ENCODE measurements at regions not wholly inside any gene's neighbourhood (a gene's known extent, or its start where the extent isn't known, plus 50 kb on each side); places are given as distances from the start of the nearest gene placed in this dataset.
"Not testable (repeated sequence)": the region's sequence is repeated elsewhere in the genome, so short reads cannot be mapped to it uniquely, and the experiment has no call there.

DNA sequence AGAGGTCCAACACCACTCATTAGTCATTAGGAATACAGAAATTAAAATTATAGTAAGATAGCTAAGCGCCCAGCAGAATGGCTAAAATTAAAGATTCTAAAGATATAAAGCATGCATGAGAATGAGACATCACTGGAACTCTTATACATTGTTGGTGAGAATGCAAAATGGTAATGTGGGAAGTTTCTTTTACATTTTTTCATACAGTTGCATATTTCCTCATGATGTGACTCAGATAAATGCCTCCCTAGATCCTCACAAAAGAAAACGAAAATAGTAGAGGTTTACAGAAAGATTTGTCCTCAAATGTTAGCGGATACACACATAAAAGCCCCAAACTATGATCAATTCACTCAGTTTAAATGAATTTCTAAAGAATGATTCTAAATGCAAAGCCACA, 633.7 kb upstream of the GJE1 start:
- DNase-seq (ENCODE audit: low read depth): no peak

DNA sequence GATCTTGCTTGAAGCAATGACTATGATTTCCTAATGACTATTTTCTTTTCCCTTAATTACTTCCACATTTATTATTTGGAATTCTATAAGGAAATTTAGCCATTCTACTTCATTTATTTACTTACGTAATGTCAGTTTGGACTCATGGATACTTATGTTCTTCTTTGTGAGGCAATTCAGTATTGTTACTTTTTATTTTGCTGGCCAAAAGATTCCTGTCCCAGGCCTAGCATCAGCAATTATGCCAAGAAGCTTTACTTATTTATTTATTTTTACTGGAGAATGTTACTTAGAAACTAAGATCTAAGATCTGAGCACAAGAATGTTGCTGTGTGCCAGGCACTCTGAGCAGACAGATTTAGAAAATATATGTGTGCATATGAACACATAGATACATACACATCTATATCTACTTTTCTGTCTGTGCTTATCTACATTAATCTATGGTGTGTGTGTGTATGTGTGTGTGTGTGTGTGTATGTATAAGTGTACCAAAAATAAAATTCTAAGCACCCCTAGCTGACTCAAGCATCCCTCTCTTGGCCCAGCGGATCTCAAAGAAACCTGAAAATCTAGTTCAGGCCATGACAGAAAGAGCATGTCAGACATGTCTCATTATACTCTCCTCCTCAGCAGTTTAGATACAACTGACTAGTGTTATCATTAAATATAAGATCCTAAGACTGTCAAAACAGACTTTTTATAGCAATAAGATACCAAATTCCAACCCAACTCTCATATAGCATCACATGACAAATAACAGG, 640.0 kb upstream of the GJE1 start:
- no peak for DNase-seq (ENCODE audit: low read depth)

DNA sequence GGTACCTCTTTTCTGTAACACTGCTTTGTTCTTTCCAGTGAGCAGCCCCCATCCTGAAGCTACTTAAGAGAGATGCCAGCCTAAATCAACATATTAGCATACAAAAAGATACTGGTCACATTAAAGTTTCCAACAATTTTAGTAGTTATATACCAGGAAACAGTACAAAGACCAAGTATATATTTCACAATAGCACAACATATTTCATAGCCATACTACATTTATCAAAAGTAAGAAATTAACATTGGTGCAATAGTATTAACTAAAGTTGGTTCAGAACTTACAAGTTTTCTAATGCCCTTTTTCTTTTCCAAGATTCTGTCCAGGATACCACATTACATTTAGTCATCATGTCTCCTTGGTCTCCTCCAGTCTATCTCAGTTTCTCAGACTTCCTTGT, 641.0 kb upstream of the GJE1 start:
- DNase-seq (ENCODE audit: low read depth): no peak

DNA sequence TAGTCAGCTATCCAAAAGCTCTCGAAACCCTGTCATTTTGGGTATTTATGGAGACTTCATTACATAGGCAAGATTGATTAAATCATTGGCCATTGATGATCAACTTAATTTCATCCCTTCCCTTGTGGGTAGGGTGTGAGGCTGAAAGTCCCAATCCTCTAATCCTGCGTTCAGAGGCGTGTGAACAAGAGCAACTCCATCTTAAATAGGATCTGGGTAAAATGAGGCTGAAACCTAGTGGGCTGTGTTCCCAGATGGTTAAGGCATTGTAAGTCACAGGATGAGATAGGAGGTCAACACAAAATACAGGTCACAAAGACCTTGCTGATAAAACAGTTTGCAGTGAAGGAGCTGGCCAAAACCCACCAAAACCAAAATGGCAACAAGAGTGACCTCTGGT, 641.7 kb upstream of the GJE1 start:
- no peak for DNase-seq (ENCODE audit: low read depth)

DNA sequence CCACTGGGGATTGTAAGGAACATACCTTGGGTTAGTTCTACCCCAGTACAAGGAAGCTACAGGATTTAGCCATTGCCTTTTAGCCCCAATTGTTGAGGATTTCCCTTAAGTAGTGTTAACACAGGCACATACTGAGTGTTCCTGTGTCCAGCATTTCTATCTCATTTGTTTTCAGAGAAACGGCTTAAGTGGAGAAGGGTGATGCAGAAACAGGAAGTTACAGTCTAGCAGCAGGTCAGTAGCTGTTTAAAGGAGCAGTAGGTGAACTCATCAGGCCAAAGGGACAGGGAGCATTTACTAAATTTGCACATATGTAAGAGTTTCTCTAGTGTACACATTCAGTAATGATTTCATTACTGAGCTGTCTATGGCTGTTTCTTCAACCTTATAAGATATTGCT, 644.2 kb upstream of the GJE1 start:
- DNase-seq (ENCODE audit: low read depth): no peak

DNA sequence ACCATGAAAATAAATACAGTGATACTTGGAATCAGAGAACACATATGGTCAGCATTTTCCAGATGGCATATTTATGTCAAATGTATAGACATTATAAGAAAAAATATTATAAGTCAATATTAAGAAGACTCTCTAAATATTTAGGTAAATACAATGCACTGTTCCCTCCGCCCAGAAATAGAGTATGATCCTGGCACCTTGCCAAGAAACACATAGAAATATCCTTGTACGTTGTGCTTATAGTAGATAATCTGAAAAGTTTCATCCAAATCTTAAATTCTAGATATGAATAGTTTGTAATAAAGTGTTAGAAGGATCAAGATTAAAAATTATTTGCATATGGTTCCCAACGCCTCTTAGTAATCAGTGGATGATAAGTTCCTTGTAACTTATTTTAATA, 645.8 kb upstream of the GJE1 start:
- no peak for DNase-seq (ENCODE audit: low read depth)

DNA sequence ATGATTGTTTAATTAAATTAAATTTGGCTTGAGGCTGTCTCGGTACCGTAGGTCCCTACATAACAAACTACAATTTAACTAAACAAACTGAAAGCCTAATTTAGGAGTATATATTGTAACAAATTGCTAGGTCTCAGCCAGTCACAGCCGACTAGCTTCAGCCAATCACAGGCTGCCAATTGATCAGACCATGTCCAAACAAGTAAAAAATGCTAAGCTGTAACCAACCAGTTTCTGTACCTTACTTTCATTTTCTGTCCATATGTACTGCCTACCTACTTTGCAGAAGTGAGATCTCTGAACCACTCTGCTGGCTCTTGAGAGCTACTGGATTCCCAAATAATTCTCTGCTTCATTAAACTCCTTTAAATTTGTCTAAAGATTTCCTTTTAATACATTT, 648.0 kb upstream of the GJE1 start:
- DNase-seq (ENCODE audit: low read depth): no peak

DNA sequence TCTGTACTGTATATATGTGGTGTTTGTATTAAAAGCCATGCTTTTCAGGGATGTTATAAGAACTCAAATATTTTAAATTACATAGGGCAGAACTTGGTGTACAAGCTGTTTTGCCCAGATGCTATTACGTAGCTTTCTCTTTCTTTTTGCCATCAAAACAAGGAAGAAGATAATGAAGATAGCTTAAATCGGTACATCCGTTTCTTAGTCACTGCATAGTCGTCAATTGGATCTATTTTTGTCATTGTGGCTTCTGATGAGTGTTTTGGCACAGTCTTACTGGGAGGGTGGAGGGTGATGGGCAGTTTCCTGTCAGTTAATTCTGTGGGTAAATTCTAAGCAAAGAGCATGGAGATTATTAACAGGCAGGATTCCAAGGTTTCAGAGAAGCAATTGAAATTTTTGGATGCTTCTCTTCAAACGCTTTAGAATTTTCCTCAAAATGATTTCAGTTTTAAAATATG, 649.1 kb upstream of the GJE1 start:
- DNase-seq (ENCODE audit: low read depth): peak; percentile 37

DNA sequence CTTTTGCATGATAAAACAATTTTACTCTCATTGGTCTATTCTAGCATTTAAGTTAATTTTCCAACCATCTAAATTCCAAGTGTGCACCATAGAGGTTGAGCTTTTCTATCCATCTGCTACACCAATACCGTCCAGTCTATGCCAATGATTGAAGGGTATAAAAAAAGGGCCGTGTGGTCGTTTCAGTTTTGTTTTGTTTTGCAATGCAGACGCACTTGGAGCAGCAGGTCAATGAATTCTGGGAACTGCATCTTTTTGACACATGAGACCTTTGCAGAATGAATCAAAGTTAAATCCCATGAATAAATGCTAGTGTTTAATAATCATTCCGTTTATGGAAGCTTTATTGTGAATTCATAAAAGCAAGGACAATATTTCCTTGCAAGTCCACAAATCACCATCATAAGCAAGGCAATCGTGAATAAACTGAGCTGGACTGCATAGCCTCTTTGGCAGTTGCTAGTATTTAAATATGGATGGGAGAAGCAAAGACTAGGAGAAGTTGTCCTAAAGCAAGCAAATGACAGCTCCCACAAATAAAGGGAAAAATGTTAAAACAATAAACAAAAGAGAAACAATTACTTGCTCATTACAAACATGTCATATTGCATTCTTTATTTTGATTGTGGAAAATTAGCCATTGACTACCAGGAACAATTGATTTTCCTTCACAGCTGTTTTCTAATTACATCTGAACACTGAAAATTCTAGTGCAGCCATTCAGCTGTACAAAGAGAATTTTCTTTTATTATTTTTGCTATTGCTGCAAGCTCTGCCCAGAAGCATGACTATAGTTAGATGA, 649.7 kb upstream of the GJE1 start:
- no peak for DNase-seq (ENCODE audit: low read depth)

DNA sequence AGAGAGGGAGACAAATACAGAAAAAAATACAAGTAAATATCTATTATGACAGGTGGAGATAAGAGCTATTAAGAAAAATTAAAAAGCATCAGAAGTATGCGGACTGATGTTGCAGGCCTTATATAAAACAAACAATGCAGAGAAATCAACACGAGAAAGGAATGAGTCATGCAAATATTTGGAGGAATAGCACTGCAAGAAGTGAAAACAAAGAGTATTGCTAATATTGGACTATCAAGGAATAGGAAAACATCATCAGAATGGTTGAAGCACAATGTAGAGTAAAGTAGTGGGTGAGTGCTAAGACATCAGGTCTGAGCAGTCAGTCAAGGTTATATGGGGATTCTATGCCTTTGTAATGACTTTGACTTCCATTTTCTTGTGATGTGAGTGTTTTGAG, 657.5 kb upstream of the GJE1 start:
- DNase-seq (ENCODE audit: low read depth): no peak

DNA sequence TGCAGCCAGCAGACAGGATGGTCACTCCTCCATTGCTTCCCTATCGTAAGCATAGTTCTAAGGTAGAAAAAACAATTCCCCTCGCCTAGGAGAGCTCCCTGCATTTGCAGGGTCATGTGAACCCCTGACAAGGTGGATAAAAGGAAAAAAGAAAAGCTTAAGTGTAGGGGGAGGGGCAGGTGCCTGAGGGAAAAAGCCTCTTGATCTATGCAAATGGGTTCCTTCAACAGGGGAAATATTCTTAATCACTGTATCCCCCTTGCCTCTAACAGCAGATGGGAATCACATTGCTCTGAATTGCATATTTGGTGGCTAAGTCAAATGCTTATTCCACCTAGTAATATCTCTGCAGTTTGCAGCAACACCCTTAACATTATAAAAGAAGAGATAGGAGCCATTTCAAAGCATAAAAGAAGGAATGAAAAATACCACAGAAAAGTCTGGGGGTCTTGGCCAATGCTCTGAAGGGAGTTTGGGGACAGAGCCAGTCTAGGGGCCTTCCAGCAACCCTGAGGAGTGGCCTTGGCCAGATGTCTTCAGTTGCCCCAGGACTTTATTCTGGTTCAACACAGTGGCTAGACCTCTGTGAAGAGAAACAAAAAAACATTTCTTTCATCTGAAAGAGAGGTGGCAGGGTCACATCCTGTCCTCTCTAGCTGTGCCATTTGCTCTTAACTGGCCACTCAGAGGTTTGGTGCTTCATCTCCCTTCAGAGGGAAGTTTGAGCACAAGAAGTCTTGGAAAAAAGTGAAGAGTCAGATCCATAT, 660.4 kb upstream of the GJE1 start:
- DNase-seq (ENCODE audit: low read depth): no peak

DNA sequence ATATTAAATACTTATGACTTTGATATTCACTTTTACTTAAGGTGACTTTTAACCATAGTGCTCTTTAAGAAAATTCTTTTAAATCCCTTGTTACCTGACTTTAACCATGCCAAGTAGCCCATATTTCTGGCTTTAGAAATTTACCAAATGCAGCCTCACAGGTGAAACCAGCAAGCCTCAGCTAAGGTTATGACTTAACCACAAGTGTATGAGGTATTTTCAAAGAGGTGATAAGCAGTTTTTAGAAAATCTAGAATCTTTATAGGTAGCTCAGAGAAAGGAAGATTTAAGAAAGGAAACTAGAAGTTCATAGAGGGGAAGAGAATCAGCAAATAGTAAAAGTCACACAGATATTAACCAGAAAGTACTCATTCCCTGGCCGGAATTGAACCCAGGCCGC, 661.9 kb upstream of the GJE1 start:
- no peak for DNase-seq (ENCODE audit: low read depth)

DNA sequence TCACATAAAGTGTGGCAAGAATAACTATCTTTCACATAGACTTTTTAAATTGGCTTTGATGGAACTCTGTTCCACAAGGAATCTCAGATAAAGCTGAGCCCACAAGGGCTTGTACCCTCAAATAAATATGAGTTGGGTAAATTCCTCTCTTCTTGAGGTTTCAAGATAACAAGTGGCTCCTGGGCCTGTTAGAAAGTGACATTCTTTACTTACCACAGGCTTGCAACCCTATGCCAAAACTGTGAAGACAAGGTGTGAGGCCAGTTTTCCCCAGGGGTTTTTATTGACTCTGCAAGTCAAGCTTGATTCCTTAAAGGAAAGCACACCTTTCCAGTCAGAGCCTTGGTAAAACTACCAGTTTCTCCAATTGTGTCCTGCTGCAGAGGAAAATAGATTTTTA, 664.8 kb upstream of the GJE1 start:
- no peak for DNase-seq (ENCODE audit: low read depth)

DNA sequence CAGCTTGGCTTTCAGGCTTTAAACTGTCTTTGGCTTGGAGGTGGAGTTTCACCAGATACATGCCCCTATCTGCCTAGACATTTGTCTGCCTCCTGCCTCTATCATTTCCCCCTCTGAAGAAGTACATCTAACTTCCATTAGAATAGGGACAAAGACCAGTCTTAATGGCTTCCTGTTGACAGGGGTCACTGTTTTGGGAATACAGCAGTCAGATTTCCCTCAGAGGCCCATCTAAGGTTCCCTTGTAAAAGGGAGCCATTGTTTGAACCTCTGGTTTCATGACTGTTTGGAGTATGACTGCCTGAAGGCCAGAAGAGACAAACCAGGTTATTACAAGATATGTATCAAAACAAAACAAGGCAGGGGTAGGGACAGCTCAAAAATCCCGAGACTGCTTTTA, 665.7 kb upstream of the GJE1 start:
- DNase-seq (ENCODE audit: low read depth): no peak

DNA sequence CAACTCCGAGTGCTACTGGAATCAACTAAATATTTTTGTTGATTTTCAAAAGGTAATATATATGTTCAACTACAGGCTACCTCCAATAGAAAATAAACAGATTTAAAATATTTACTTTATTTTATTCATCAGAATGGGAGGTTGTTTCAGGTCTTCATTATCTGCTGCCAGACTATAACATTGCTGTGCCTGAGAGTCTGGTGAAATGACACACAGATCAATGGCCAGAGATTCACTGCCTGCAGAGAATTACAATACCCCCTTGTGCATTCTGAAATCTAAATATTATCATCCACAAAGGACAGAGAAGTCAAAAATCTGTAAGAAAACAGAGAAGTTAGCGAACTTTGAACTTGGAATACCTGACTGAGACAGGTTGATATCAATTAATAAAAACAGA, 667.8 kb upstream of the GJE1 start:
- DNase-seq (ENCODE audit: low read depth): no peak

DNA sequence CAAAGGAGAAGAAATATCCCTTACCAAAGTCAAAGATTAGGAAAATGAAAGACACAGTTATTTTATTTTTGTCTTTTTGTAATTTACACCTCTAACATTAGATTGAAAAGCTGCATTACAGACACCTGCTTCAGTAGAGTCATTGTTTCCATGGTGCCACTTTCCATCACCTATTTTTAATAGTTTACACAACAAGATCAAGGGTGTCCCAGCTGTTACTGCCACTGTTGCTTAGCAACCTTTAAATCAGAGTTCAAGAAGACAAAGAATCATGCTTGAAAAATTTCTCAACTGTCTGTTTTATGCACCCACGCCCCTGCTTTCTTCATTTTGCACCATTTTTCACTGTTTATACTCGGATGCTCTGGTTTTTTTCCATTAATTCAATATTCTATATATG, 668.2 kb upstream of the GJE1 start:
- DNase-seq (ENCODE audit: low read depth): no peak

DNA sequence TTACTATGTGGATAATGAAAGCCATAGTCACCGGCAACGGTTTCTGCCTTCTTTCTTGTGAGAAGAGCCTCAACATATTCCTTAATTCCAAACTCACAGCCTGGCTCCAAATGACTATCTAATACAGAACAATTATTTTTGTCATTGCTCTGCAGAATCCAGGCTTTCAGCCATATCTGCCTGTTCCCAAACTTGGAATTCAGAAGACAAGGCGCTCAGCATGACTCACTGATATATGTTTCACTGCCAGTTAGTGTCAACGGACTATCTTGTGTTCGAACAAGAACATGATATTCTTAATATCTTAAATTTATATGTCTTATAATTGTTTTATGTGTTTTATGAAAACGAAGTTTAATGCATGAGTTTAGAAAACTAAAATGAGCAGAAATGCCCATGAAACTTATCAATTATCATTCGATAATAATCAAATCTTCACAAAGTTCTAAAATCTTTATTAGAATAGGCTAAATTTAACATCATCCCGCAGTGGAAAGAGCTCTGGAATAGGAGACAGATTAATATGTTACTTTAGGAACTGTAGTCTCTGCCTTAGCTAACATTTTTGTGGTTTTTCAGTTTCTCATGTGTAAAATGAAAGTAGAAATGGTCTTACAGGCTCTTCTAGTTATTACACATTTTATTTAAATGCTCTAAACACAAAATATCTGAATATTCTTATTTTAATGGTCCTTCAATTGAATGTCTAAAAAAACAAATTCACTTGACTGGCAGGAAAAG, 669.3 kb upstream of the GJE1 start:
- no peak for DNase-seq (ENCODE audit: low read depth)

DNA sequence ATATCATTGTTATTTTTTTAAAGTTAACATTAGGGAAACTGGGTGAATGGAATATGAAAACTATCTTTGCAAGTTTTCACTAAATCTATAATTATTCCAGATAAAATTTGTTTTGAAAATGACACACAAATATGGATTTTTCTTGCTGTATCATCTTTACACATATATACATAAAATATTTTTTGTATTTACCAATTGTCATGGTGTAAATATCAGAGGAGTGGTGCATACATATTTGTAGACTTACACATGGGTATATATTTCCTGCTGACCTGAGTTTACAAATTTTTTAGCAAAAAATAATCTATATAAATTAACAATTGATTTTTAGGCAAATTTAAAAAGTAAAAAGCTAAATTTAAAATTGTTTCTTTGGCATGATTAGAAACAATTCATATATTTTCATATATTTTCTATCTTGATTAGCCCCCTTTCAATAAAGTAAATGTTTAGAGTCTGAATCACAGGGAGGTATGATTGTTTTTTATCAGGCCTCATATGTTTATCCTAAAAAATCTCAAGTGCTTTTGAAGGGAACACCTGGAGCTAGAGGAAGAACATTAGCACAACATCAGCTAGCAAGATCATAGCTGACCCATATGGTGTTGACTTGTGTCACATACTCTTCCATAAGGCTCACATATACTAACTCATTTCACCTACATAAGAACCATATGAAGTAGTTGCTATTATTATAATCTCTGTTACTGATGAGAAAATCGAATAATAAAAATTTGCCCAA, 671.8 kb upstream of the GJE1 start:
- no peak for DNase-seq (ENCODE audit: low read depth)

DNA sequence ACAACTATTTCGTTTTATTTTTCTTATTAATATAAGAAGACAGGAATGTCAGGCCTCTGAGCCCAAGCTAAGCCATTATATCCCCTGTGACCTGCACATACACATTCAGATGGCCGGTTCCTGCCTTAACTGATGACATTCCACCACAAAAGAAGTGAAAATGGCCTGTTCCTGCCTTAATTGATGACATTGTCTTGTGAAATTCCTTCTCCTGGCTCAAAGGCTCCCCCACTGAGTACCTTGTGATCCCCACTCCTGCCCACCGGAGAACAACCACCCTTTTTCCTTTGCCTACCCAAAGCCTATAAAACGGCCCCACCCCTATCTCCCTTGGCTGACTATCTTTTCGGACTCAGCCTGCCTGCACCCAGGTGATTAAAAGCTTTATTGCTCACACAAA, 672.5 kb upstream of the GJE1 start:
- not testable (repeated sequence) for DNase-seq (ENCODE audit: low read depth)

DNA sequence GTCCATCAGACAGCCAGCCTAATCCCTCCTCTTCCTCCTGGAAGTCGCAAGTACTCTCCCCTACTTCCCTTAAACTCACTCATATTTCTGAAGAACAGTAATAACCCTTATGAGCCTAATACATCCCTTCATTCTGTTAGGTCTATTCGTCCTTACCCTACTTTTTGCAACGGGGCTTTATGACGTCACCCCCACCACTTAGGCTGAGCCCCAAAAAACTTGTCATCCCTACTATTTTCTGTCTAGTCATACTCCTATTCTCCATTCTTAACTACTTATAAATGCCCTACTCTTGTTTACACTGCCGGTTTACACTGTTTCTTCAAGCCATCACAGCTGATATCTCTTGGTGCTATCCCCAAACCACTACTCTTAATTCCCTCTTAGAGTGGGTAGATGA, 674.7 kb upstream of the GJE1 start:
- not testable (repeated sequence) for DNase-seq (ENCODE audit: low read depth)

DNA sequence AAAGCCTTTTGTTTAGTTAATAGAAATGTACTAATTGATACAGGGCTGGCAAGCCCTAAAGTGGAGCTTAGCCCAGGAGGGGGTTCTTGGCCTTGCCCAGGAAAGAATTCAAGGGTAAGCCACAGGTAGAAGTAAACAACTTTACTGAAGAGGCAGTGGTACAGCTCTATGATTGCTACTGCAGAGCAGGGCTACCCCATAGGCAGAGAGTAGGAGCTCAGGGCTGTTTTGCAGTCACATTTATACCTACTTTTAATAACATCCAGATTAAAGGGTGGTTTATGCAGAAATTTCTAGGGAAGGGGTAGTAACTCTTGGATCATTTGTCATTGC, 680.4 kb upstream of the GJE1 start:
- DNase-seq (ENCODE audit: low read depth): no peak
